ENCODE measurements at regions not wholly inside any gene's neighbourhood (a gene's known extent, or its start where the extent isn't known, plus 50 kb on each side); places are given as distances from the start of the nearest gene placed in this dataset.

GRCh38 chr3:124140746-124141145 is 148.8 kb upstream of the ROPN1 start:
- intact Hi-C loops (cut with micrococcal nuclease): no loop called here
- no peaks in the 10 kb centered on the region for H3K9me3 ChIP-seq (replicated peaks in 1 of 2; ENCODE audit: control insufficient read depth in 1 of 2, insufficient read depth in 1 of 2, low read length in 2 of 2)
- DNase-seq: no peak
- no peaks in the 10 kb centered on the region for H3K79me2 ChIP-seq (ENCODE audit: insufficient read depth, low read length)
- H3K27me3 ChIP-seq (ENCODE audit: control insufficient read depth in 2 of 2, insufficient read depth in 2 of 2, low read length in 2 of 2): no peaks in the 10 kb centered on the region
- no peak overlapping the region for H3K4me3 Mint-ChIP-seq
- no peak overlapping the region for H3K27ac Mint-ChIP-seq
- H3K4me1 ChIP-seq (ENCODE audit: control insufficient read depth in 1 of 2, insufficient read depth in 2 of 2, low read length in 2 of 2): no peaks in the 10 kb centered on the region
- no peaks in the 10 kb centered on the region for H4K20me1 ChIP-seq (ENCODE audit: insufficient read depth, low read length)
- H3K4me2 ChIP-seq (replicated peaks; ENCODE audit: extremely low read depth, low read length, poor library complexity, severe bottlenecking): no peak overlapping the region
- no peak overlapping the region for H3K27ac ChIP-seq (ENCODE audit: low read depth in 1 of 2, low read length in 2 of 2)
- 96% methylated on average over 3 of the region's 4 CpGs for WGBS (ENCODE audit: insufficient coverage)
- H3K36me3 Mint-ChIP-seq: no peaks in the 10 kb centered on the region
- H3K4me1 Mint-ChIP-seq: no peaks in the 10 kb centered on the region
- TF ChIP-seq CTCF (IDR thresholded peaks at IDR 0.05): no peak
- H3K4me3 ChIP-seq (replicated peaks in 1 of 3; ENCODE audit: low read depth in 2 of 3, low read length in 3 of 3): no peak overlapping the region
- no peaks in the 10 kb centered on the region for H3K36me3 ChIP-seq (replicated peaks in 1 of 2; ENCODE audit: control insufficient read depth in 1 of 2, insufficient read depth in 2 of 2, low read length in 2 of 2)
- H3K27me3 Mint-ChIP-seq (ENCODE audit: low read depth in 3 of 3): peaks cover 0 to 10% (median 2%) of the 10 kb centered on the region in 3 donors
- H2AFZ ChIP-seq (ENCODE audit: insufficient read depth, low read depth, low read length, poor library complexity, severe bottlenecking): no peak overlapping the region
- H3K9ac ChIP-seq (ENCODE audit: insufficient read depth, low read length, poor library complexity, severe bottlenecking): no peak overlapping the region
- no peaks in the 10 kb centered on the region for H3K9me3 Mint-ChIP-seq

GRCh38 chr3:124142389-124142970 is 150.6 kb upstream of the ROPN1 start:
- Histone ChIP-seq H3K79me2 (ENCODE audit: insufficient read depth, low read length) (no peaks in the 10 kb centered on the region), H2AFZ (ENCODE audit: insufficient read depth, low read depth, low read length, poor library complexity, severe bottlenecking) (no peak overlapping the region), H3K4me2 (replicated peaks; ENCODE audit: extremely low read depth, low read length, poor library complexity, severe bottlenecking) (no peak overlapping the region), H3K27ac (ENCODE audit: low read depth in 1 of 2, low read length in 2 of 2) (no peak overlapping the region), H3K4me3 (replicated peaks in 1 of 3; ENCODE audit: low read depth in 2 of 3, low read length in 3 of 3) (no peak overlapping the region), H3K27me3 (ENCODE audit: control insufficient read depth in 2 of 2, insufficient read depth in 2 of 2, low read length in 2 of 2) (no peaks in the 10 kb centered on the region), H4K20me1 (ENCODE audit: insufficient read depth, low read length) (no peaks in the 10 kb centered on the region), H3K9ac (ENCODE audit: insufficient read depth, low read length, poor library complexity, severe bottlenecking) (no peak overlapping the region), H3K4me1 (ENCODE audit: control insufficient read depth in 1 of 2, insufficient read depth in 2 of 2, low read length in 2 of 2) (no peaks in the 10 kb centered on the region), H3K36me3 (replicated peaks in 1 of 2; ENCODE audit: control insufficient read depth in 1 of 2, insufficient read depth in 2 of 2, low read length in 2 of 2) (no peaks in the 10 kb centered on the region), H3K9me3 (replicated peaks in 1 of 2; ENCODE audit: control insufficient read depth in 1 of 2, insufficient read depth in 1 of 2, low read length in 2 of 2) (no peaks in the 10 kb centered on the region)
- H3K27me3 Mint-ChIP-seq (ENCODE audit: low read depth in 3 of 3): peaks cover 0 to 6% (median 1%) of the 10 kb centered on the region in 3 donors
- WGBS (ENCODE audit: insufficient coverage): 47% methylated on average over 2 of the region's 5 CpGs
- no peaks in the 10 kb centered on the region for H3K4me1 Mint-ChIP-seq
- DNase-seq: no peak
- H3K36me3 Mint-ChIP-seq: no peaks in the 10 kb centered on the region
- TF ChIP-seq CTCF (IDR thresholded peaks at IDR 0.05): no peak
- no peak overlapping the region for H3K27ac Mint-ChIP-seq
- intact Hi-C loops (cut with micrococcal nuclease): no loop called here
- H3K4me3 Mint-ChIP-seq: no peak overlapping the region
- H3K9me3 Mint-ChIP-seq: no peaks in the 10 kb centered on the region

Data from CD14-positive monocyte (primary cell).